GM18508 (cell line): ENCODE measurements at regions not wholly inside any gene's neighbourhood (a gene's known extent, or its start where the extent isn't known, plus 50 kb on each side); places are given as distances from the start of the nearest gene placed in this dataset.
A peak's percentile ranks its signal among the peaks of the same experiment; 100 is the strongest.

Experiments
- ATAC-seq: cut with Tn5 transposase; IDR thresholded peaks from one replicate; pipeline ENCODE4 v1.9.1; 2021; ENCODE audit warnings: moderate number of reproducible peaks; ENCODE audit not compliant: insufficient read depth, unreplicated experiment

DNA sequence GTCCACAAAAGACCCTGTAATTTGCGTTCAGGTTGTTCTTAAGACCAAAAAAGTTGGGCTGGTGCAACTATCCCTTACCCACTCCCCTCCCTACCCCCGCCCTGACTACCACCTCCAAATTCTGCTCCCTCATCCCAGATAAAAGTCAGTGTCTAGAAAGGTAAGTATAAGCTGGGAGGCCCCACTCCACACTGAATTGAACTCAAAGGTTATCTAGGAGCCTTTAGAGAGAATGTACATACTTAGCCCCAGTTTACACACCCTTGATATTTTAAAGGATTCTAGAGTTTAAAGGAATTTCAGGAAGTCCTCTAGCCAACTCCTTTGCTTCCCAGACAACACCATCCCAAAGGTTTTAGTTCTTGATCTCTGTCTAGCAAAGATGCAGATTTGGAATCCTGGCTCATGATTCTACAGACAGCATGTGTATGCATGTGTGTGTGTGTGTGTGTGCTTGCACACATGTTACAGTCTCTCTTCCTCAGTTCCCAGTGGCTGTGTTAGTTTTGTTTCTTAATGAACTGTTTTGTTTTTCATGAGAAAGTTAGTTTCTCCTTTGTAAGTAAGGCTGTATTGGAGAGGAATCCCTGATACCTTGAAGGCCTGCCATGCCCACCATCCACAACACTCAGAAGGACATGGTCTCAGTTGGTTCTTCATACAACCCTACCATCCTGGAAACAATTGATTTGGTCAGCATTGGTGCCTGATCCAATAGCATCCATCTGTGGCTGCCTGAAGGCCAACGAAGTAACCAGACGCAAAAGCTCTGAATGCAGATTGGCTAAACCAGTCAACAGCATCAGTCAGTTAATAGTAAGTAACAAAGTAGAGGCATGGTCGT is 281.3 kb downstream of the SOX9 start:
- no peak for ATAC-seq

DNA sequence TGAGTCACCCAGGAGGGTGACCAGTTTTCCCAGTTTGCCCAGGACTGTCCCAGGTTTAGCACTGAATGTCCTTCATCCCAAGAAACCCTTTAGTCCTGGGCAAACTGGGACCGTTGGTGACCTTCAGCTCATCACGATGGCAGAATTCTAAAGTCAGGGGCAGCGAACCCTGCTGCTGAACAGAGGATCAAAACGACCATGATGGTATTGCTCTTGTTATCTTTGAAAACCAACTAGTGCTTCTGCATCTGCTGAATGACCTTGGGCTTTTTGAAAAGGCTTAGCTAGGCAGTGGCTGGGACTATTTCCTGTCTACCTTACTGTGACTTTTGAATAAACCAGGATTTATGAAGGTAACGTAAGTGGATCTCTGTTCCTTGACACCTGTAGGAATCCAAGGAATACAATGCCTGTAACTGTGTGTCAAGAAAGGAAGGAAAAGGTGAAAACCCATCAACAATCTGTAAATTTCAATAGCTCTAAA is 281.9 kb downstream of the SOX9 start:
- ATAC-seq = no peak

- ATAC-seq = no peak
These were observed 282.9 kb downstream of the SOX9 start for GRCh38 chr17:72403713-72404209.

- no peak for ATAC-seq
These were observed 284.1 kb downstream of the SOX9 start for GRCh38 chr17:72404872-72405271.

DNA sequence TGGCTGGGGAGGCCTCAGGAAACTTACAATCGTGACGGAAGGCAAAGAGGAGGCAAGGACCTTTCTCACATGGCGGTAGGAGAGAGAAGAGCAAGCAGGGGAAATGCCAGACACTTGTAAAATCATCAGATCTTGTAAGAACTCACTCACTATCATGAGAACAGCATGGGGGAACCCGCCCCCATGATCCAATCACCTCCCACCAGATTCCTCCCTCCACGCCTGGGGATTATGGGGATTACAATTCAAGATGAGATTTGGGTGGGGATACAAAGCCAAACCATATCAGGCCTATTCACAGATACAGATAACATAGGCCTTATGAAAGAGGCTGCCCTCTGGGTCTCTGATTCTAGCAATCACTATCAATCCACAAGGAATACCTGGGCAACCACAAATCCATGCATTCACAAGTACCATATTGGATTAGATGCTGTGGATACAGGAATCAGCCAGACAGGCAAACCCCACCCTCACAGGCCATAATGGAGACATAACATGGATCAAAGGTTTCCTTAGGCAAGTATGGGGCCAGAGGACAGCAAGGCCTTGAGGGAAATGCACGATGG is 284.9 kb downstream of the SOX9 start:
- no peak for ATAC-seq

GRCh38 chr17:72406498-72406897 is 285.7 kb downstream of the SOX9 start:
- ATAC-seq = no peak

GRCh38 chr17:72407336-72407909 is 286.6 kb downstream of the SOX9 start:
- peak; percentile 73 for ATAC-seq

DNA sequence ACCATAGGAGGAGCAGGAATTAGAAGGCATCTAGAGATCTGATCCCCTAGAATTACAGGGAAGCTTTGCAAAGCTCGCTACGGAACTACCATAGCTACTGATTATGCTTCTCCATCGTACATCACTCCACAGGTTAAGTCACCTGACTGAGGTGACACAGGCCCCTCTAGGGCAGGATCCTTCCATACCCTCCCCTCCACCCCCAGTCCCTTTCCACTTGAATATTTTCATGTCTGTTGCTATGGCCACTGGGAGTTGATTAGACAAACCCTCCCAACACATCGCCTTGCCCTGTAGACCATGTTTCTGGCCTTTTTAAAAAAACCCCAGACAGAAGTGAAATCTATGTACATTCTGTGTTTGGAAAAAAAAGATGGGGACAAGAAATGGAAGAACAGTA is 287.1 kb downstream of the SOX9 start:
- ATAC-seq = no peak

- ATAC-seq = no peak
These were observed 287.8 kb downstream of the SOX9 start for GRCh38 chr17:72408641-72409040.

DNA sequence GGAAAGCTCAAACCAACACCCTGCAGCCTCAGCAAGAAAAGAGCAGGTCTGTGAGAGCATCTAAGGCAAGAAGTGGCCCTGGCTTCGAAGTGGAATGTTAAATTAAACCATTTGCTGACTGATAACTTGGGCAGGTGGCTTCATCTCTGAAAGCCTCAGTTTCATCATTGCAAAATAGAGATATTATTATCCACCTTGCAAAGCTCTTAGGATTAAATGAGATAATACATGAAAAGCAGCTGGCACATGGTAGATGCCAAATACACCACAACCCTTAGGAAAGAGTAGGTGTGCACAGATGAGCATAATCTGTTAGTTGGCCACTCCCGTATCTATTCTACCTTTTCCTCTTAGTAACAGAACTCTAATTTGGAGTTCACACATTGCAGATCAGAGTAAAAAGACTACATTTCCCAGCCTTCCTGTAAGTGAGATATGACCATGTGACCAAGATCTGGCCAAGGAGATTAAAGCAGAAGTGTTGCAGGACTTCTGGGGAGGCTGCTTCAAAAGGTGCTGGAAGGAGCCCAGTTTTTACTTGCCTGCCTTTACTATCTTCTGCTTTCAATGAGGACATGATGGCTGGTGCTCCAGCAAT is 288.7 kb downstream of the SOX9 start:
- ATAC-seq = no peak

DNA sequence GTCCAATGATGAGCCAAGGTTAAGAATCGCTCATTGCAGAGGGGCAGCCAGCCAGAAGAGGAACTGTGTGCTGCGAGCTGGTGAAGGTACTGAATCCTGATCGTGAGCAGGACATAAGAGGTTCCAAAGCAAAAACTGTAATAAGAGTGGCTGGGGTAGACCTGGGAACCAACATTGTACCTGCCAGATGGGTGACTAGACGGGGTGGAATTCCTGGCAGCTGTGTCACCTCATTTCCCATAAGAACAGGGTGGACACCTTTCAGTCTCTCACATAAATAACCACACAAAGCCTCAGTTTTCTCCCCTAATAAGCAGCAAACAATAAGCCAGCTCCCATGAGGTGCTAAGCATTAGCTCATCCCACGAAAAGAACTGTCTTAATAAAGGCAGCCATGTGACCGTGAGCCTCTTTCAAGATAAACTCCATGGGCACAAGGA is 290.3 kb downstream of the SOX9 start:
- no peak for ATAC-seq

DNA sequence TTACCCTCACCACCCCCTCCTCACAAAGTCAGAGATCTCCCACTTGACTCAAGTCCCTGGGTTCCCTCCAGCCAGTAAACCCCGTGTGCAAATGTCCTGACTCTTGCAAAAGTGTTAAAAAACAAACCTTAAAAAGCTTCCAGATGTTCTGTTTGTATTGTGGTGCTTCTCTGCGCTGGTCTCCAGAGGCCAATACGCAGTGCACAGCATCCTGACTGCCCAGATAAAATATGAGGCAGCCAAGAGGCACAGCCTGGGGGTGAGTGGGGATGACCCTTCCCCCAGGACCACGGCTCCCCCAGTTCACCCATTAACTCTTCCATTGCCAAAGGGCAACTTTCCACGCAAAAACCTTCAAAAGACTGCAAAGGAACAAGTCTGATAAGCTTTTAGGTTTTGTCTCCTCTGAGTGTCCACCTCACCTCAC is 291.8 kb downstream of the SOX9 start:
- no peak for ATAC-seq

- no peak for ATAC-seq
These were observed 292.5 kb downstream of the SOX9 start for GRCh38 chr17:72413077-72414031.

DNA sequence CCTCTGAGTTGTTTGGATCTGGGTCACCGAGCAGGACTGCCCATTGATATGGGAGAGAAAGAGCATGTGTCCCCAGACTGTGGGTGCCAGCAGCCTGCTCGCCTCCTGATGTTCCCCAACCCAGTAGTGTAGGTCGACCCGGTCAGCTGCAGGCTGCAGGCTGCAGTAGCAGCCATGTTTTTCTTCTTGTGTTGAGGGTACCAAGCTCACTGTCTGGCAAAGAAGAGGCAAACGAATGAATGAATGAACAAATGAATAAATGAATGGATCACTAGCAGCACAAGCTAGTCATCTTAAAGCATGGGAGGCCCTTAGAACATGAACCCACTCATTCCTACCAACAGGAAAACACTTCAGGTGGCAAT is 293.2 kb downstream of the SOX9 start:
- ATAC-seq = no peak

- ATAC-seq = no peak
These were observed 294.4 kb downstream of the SOX9 start for GRCh38 chr17:72414967-72415853.

DNA sequence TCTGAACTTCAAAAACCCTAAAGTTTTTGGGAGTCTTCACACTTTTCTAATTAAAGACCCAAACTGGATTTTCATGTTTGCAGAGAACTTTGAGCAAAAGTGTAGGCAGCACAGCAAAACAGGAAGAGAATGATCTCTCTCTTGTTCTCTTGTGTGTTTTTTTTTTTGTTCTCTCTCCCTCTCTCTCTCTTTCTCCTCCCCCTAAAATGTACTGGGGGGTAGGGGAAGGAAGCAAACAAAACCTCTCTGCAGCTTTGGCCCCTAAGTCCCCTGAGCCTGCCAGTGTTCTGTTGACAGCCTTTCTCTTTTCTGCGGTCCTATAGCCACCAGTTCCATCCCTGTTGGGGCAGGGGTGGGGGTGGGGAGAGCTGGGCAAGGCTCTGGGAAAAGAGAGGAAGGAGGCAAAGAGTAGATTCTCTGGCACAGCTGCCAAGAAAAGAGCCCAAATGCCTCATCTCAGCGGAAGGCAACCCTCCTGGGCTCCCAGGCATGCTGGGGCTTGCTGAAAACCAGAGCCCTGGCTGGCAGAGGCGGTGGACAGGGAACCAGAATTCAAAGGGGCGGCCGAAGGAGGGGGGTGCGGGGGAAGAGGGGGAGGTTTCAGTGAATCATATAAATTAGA is 295.3 kb downstream of the SOX9 start:
- no peak for ATAC-seq

- ATAC-seq = no peak
These were observed 296.1 kb downstream of the SOX9 start for GRCh38 chr17:72416905-72417304.

- ATAC-seq = no peak
These were observed 296.8 kb downstream of the SOX9 start for GRCh38 chr17:72417627-72418026.
